CD4-positive, alpha-beta T cell treated with Interleukin-17A for 1 hour (primary cell): ENCODE measurements at regions not wholly inside any gene's neighbourhood (a gene's known extent, or its start where the extent isn't known, plus 50 kb on each side); places are given as distances from the start of the nearest gene placed in this dataset.
"Not testable (repeated sequence)": the region's sequence is repeated elsewhere in the genome, so short reads cannot be mapped to it uniquely, and the experiment has no call there.

Source experiments
- DNase-seq: peaks from one replicate; pipeline ENCODE4 v3.0.0-alpha.2; 2020

DNA sequence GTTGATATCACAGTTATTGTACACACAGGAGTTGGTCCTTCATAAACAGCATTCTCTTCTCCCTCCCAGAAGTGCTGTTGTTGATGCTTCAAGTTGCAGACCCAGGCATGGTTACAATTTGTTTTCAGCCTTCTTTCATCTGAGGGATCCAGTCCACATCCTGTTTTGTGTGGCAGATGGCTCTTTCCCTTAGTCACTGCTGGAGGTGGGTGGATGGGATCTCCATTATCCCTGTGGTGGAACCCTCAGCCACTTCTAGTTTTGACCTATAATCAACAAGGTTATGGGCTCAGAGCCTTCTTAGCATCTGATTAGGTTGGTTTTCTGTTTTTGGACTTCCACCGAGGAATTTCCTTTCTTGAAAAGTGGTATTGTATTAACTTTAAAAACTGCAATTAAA is 214.2 kb downstream of the SH2D4B start:
- DNase-seq, result no peak

DNA sequence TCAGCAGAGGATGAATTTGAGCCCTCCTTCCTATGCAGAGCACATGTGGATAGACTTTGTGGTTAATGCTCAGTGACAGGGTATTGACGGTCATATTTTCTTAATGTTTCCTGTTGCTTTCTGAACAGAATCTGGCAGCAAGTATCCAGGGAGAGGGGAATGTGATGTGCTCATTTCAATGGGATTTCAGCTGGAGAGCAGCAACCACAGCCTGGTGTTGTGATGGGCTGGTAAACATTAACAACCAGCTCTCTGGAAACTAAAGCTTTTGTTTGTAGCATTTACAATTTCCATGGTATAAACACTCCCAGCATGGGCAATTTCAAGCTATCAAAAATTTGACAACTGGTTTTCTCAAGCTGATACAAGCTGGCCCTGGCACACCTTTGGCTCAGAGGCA is 215.9 kb downstream of the SH2D4B start:
- DNase-seq, result no peak

DNA sequence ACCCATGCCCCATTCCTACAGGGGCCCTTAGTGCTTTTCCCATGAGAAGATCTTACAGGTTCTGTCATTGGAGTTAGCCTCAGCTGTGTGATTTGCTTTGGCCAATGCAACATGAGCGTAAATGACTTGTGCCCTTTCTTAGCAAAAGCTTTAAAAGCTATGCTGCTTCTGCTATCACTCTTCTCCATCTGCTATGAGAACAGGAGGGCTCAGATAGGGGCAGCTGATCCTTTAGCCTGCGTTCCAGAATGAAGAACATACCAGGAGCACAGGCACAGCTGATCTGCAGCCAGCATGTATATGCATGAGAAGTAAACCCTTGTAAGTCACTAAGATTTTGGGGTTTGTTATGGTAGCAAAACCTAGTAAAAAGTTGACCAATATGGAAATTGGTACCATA is 218.2 kb downstream of the SH2D4B start:
- no peak for DNase-seq

DNA sequence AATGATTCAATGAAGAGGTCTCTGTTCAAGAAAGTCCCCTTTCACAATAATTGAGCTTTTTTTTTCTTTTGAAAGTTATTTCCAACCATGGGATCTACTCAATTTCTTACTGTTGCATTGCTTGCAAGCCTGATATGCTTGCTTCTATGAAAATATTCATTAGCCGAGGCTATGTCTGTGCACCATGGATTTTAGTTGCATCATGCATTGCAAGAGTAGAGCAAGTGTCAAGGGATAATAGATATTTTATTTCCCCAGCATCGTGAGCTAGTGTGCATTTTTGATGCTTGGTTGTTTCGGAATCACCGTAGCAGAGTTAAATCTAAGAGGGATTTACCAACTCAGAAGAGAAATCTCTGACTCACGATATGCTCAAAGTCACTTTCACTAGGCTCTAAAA is 222.0 kb downstream of the SH2D4B start:
- no peak for DNase-seq

DNA sequence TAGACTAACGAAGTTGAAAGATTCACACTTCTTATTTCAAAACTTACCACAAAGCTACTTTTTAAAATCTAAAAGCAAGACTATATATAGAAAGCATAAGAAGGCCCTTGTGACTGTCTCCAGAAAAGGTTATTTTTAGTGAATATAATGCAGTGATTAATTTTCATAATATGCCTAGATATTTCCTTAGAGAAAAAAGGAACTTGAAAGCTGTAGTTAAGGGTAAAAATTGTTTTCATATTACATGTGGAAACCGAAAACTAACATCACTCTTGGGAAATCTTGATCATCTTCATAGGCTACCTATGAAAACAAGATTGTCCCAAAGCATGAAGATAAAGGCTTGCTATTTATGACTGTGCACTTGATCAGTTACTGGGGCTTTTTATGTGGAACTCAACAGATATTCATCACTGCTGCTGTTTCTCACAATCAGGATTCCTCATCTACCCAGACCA is 223.2 kb downstream of the SH2D4B start:
- no peak for DNase-seq

DNA sequence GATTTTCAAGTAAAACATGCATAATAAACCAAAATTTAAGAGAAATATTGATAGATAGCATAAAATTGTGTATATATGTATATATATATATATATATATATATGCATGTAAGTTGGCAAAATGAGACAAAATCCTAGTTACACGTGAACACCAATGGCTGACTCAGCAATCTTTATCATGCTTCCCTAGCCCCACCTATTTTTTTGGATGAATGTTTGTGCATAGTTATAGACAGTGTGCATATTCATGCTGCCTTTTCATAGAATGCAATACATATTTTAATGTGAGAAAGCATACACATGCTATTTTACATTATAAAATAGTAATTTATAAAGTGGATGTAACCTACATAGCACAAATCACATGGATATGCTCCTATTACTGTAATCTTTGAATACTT is 230.3 kb downstream of the SH2D4B start:
- DNase-seq, result no peak

DNA sequence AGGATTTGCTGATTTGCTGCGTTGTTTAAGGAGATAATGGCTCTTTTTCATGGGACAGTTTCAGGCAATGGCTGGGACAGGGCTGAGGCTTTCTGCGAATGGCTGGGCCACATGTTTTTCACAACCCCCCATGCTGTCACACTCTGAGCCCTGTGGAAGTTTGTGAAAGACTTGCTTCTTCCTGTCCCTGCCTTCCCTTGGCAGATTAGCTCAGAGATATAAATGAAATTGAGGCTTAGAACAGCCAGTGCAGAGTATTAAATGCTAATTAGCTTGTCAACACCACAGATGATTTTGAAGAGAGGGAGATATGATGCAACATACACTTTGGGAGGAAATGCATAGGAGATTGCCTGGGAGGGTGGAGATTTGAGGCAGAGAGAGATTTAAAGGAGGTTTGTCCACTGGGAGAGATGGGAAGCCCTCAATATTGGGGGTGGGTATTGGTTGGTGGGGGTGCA is 232.0 kb downstream of the SH2D4B start:
- no peak for DNase-seq

DNA sequence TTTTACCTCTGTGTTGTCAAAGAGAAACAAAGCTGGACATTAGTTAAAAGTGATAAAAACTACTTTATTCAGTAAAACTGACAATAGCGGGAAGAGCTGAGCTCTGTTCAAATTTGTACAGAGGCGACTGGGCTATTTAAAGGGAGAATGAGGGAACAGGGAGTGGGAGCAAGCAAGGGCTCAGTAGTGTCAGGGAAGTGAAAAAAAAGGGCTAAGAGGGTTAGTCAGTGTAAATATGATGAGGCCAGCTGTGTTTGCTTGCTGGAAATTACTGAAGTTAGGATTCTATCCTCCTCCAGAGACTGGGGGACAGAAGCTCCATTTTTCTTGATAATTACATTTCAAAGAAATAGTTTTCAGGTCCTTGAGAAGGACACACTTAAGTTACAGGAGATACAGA is 232.5 kb downstream of the SH2D4B start:
- no peak for DNase-seq

DNA sequence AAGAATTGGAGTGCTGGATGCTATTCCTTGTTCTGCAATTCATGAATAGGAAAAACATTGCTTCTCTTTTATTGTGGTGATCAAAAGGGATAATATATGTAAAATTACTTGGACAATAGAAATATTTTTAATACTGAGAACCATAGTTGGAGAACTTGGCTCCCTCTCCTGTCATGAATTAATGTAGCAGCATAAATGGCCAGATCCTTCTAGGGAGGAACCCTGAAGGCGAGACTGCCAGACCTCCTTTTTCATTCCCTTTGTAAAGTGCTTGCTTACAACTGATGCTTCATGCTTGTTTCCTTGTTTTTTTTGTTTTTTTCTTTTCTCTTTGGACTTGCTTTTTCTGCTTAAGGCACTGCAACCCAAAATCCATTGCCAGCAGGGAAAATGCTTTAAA is 233.6 kb downstream of the SH2D4B start:
- DNase-seq, result no peak

DNA sequence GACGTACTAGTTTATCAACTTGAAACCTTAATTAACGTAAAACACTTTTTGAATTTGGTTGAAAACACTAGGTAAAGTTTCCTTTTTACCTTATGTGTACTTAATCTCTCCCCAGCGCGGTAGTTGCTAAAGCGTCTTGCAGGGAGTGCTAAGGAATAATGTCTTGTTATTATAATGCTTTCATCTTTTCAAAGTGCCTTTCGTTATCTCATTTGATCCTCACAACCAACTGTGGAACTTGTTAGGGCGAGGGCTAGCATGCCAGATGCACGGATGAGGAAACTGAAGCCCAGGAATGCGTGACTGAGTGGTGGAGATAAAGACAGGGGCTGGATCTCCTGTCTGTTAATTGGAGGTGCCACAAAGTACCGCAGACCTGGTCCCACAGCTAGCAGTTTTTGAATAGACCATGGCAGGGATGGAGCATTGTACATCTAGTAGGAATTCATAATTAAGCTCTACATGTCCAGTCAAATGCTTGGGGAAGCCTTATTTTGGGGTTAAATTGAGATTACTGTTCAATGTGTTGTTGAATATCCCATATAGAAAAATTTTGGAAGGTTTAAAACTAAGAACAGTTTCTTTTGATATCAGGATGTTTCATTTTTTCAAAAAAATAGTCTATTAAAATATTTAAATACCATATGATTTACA is 234.3 kb downstream of the SH2D4B start:
- no peak for DNase-seq

DNA sequence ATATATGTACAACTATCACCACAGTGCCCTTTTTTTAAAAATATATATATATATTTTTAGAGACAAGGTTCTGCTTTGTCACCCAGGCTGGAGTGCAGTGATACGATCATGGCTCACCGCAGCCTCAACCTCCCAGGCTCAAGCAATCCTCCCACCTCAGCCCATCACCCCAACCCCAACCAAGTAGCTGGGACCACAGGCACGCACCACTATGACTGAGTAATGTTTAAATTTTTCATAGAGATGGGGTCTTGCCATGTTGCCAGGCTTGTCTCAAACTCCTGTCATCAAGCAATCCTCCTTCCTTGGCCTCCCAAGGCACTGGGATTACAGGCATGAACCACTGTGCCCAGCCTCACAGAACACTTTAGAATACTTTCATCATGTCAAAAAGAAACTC is 234.9 kb downstream of the SH2D4B start:
- no peak for DNase-seq

DNA sequence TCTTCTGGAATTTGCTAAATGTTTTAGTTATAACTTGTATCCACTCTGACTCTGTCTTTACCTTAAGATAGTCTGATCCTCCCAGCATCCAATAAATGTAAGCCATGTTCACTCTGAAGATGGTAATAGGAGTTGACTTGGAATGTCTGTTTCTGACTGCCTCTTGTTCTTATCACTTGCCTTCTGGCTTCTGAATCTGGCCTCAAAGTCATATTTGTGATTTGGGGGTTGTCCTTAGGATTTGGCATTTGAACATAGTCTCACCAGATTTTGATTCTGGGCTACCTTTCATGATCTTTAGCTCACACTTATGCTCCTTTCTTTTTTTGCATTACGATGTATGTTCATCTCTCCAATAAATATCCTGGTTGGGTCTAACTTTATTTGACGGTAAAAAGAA is 247.0 kb downstream of the SH2D4B start:
- DNase-seq, result no peak

DNA sequence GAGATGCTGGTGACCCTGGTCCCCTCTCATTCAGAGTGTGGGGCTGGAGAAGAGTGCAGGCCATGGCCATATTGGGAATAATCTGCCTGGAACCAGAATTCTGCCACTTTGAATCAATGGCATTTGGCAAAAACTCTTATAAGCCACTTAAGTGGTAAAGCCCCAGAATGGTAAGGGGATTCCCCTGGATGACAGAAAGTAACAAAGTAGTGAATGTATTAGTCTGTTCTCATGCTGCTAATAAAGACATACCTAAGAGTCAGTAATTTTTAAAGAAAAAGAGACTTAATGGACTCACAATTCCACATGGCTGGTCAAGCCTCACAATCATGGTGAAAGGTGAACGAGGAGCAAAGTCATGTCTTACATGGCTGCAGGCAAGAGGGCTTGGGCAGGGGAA is 248.6 kb downstream of the SH2D4B start:
- no peak for DNase-seq

DNA sequence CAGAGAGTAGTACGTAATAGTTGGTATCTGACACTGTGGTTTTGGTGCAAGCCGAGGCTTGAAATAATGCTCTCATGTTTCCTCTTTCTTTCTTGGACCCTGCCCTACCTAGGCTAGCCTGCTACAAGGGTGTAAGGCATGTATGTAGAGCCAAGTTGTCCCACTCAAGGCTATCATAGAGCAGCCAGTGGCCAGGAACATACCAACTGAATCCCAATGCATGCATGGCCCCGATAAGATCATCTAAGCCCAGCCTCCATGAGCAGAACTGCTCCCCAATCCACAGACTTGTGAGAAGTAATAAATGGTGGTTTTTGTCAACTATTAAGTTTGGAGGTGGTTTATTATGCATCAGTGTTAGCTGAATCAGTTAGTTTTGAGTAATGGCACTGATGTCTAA is 250.2 kb downstream of the SH2D4B start:
- no peak for DNase-seq

DNA sequence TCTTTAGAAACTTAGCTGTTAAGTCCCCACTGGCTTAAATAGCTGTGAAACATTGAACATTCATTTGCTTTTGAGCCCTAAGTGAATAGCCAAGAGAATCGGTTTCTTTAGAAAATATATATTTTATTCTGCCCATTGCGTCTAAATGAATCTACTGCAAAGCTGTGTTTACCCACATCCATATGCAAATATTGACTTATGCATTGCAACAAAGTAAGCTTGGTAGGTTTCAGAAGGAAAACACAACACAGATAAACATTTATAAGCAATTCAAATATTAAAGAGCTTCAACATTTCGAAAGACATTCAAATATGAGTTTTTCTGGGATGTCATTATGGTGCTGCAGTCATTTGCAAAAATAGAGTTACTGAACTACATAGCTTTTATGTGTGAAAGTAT is 257.3 kb downstream of the SH2D4B start:
- DNase-seq, result no peak

DNA sequence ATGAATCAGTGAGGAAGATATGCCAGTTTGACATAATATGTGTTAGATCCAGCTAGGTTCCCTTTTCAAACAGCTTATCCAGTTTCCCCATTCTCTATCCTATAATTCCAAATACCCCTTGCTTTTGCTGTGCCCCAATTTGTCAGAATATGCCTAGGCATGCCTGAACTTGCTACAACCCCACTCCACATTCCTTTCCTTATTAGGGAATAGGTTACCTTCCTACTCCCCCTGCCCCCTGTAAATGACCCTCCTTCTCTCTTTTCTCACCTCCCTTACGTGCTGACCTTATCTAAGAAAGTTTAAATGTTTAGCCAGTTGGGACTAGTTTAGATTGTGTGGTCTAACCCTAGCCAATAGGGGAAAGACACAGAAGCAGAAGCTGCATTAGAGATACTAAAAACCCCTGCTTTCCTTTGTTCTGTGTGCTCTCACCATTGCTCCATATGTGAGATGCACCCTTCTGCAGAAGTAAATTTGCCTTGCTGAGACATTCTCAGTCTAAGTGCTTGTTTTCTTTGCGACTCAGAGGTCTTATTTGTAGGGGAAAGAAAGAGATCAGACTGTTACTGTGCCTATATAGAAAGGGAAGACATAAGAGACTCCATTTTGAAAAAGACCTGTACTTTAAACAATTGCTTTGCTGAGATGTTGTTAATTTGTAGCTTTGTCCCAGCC is 267.8 kb downstream of the SH2D4B start:
- DNase-seq, result no peak

DNA sequence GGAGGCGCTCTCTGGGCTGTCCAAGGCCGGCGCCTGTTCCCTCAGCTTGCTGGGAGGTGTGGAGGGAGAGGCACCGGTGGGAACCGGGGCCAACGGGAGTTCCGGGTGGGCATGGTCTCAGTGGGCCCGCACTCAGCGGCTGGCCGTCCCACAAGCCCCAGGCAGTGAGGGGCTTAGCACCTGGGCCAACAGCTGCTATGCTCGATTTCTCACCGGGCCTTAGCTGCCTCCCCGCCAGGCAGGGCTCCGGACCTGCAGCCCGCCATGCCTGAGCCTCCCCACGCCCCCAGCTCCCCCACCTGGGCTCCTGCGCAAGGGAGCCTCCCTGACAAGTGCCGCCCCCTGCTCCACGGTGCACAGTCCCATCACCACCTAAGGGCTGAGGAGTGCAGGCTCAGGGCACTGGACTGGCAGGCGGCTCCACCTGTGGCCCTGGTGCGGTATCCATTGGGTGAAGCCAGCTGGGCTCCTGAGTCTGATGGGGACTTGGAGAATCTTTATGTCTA is 276.5 kb downstream of the SH2D4B start:
- DNase-seq, result no peak

DNA sequence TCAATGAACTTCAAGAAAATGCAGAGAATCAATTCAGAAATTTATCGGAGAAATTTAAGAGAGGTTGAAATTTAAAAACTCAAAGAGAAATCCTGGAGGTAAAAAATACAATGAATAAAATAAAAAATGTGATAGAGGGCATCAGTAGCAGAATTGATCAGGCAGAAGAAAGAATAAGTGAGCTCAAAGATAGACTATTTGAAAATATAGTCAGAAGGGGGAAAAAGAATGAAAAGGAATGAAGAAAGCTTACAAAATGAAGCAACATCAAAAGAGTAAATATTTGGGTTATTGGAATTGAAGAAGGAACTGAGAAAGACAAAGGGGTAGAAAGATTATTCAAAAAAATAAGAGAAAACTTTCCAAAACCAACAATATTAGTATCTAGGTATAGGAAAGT is 291.4 kb downstream of the SH2D4B start:
- no peak for DNase-seq

DNA sequence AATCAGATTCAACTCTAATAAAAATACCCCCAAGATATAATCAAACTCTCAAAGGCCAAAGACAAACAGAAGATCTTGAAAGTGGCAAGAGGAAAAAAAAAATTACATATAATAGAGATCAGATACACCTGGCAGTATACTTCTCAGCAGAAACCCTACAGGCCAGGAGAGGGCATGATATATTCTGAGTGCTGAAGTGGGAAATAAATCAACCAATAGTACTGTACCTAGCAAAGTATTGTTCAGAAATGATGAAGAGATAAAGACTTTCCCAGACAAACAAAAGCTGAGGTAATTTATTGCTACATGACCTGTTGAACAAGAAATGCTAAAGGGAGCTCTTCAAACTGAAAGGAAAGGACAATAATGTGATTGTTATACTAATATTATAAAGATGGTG is 291.9 kb downstream of the SH2D4B start:
- no peak for DNase-seq

DNA sequence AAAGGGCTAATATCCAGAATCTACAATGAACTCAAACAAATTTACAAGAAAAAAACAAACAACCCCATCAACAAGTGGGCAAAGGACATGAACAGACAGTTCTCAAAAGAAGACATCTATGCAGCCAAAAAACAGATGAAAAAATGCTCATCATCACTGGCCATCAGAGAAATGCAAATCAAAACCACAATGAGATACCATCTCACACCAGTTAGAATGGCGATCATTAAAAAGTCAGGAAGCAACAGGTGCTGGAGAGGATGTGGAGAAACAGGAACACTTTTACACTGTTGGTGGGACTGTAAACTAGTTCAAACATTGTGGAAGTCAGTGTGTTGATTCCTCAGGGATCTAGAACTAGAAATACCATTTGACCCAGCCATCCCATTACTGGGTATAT is 295.0 kb downstream of the SH2D4B start:
- DNase-seq, result not testable (repeated sequence)

DNA sequence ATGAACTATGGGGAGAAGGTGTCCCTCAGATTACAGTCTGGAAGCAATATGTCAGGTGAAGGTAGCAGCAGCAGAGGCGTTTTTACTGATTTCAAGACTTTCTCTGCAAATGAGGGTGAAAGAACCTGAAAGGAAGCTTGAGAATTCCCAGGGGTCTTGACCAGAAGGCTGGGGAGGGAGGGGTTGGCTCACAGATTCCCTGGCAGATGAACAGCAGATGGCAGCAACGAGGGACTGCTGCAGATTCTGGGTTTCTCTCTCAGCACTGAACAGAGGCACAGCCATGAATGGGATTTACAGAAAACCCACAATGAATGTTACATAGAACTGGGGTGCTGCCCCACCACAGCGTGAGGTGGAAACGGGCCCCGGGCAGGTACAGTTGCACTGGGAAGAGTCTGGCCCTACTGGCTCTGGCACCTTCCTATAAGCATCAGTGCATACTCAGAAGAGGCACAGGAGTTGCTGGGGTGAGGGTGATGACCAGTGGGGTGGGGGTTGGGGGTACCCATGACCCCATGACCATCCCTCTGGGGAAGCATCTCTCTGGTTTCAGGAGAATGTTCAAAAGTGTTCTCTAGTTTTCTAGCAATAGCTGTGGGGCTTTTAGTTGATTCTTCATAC is 317.8 kb downstream of the SH2D4B start:
- no peak for DNase-seq

DNA sequence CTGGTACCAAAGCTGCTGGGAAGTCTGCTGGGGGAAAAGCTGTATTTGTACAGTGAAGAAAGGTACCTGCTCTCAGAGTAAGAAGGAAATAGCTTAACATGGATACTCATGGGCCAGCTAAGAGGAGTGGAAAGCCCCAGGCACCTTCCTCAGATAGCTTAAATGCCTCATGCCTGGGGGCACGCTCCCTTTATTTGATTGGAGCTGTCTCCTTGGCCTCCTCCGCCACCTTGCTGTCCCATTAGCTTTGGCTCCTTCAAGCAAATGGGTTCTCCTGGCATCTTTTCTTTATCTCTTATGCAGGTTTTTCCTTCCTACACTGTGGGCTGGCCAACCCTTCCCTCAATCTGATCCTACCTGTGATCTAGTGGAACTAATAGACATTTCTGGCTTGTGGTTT is 318.5 kb downstream of the SH2D4B start:
- no peak for DNase-seq

DNA sequence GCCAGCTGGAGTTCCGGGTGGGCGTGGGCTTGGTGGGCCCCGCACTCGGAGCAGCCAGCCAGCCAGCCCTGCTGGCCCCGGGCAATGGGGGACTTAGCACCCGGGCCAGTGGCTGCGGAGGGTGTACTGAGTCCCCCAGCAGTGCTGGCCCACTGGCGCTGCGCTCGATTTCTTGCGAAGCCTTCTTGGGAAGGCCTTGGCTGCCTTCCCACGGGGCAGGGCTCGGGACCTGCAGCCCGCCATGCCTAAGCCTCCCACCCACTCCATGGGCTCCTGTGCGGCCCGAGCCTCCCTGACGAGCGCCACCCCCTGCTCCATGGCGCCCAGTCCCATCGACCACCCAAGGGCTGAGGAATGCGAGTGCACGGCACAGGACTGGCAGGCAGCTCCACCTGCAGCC is 321.6 kb downstream of the SH2D4B start:
- not testable (repeated sequence) for DNase-seq

DNA sequence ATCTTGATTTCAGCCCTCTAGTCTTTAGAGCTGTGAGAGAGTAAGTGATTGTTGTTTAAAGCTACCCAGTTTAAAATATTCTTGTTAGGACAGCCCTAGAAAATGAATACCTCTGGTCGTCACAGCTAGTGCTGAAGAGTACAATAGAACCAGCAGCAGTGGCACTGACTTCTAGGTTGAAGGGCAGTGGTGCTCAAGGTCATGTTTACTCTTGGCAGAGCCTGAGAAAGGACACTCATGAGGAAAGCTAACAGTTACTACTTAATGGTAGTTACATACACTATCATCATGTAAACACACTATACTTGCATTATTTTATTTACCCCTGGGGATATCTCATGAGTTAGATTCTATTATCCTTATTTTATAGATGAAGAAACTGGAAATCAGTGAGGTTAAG is 323.0 kb downstream of the SH2D4B start:
- no peak for DNase-seq
